Fibroblast of gingiva (primary cell): ENCODE measurements at regions not wholly inside any gene's neighbourhood (a gene's known extent, or its start where the extent isn't known, plus 50 kb on each side); places are given as distances from the start of the nearest gene placed in this dataset.

Experiments used
- DNase-seq: peaks from one replicate; pipeline ENCODE4 v3.0.0-alpha.2; 2011; ENCODE audit warnings: low read depth

- no peak for DNase-seq
These were observed 143.6 kb downstream of the COPRS start for GRCh38 chr17:31715446-31715845.

GRCh38 chr17:31704483-31704882 is 154.6 kb downstream of the COPRS start:
- DNase-seq = no peak

GRCh38 chr17:31702041-31702440 is 157.0 kb downstream of the COPRS start:
- no peak for DNase-seq

GRCh38 chr17:31700973-31701372 is 158.1 kb downstream of the COPRS start:
- DNase-seq = no peak

GRCh38 chr17:31699886-31700285 is 159.2 kb downstream of the COPRS start:
- no peak for DNase-seq

GRCh38 chr17:31699281-31699680 is 159.8 kb downstream of the COPRS start:
- DNase-seq = no peak

- no peak for DNase-seq
These were observed 160.3 kb downstream of the COPRS start for GRCh38 chr17:31698751-31699150.

GRCh38 chr17:31697838-31698237 is 161.2 kb downstream of the COPRS start:
- no peak for DNase-seq

GRCh38 chr17:31696703-31697325 is 162.2 kb downstream of the COPRS start:
- DNase-seq = no peak

- peak; percentile 100 for DNase-seq
These were observed 162.9 kb downstream of the COPRS start for GRCh38 chr17:31696184-31696602.

- DNase-seq = peak; percentile 36
These were observed 163.5 kb downstream of the COPRS start for GRCh38 chr17:31695456-31696090.

- no peak for DNase-seq
These were observed 165.4 kb downstream of the COPRS start for GRCh38 chr17:31693433-31694220.

GRCh38 chr17:31692632-31693031 is 166.4 kb downstream of the COPRS start:
- no peak for DNase-seq

GRCh38 chr17:31692027-31692426 is 167.0 kb downstream of the COPRS start:
- no peak for DNase-seq

GRCh38 chr17:31691251-31691905 is 167.7 kb downstream of the COPRS start:
- no peak for DNase-seq

- peak; percentile 83 for DNase-seq
These were observed 168.9 kb downstream of the COPRS start for GRCh38 chr17:31690151-31690551.

GRCh38 chr17:31688701-31689100 is 170.3 kb downstream of the COPRS start:
- DNase-seq = no peak

GRCh38 chr17:31687505-31688126 is 171.4 kb downstream of the COPRS start:
- DNase-seq = no peak

- no peak for DNase-seq
These were observed 172.5 kb downstream of the COPRS start for GRCh38 chr17:31686495-31686894.

GRCh38 chr17:31684901-31685300 is 174.1 kb downstream of the COPRS start:
- no peak for DNase-seq

GRCh38 chr17:31680126-31680525 is 178.9 kb downstream of the COPRS start:
- no peak for DNase-seq

- no peak for DNase-seq
These were observed 179.4 kb downstream of the COPRS start for GRCh38 chr17:31679667-31680066.
